ENCODE measurements at regions not wholly inside any gene's neighbourhood (a gene's known extent, or its start where the extent isn't known, plus 50 kb on each side); places are given as distances from the start of the nearest gene placed in this dataset.

- TF ChIP-seq KDM4A (IDR thresholded peaks at IDR 0.05; ENCODE audit: low read depth, low read length, severe bottlenecking): no peak
- no peak for TF ChIP-seq SIX5 (IDR thresholded peaks at IDR 0.05; ENCODE audit: low read depth, low read length)
- TF ChIP-seq MAFK (IDR thresholded peaks at IDR 0.05; ENCODE audit: low read depth, low read length): no peak
- no peak for TF ChIP-seq RFX5 (IDR thresholded peaks at IDR 0.05; ENCODE audit: borderline replicate concordance, low read depth, low read length)
- TF ChIP-seq E2F6 (IDR thresholded peaks at IDR 0.05): no peak
- TF ChIP-seq TBP (IDR thresholded peaks at IDR 0.05; ENCODE audit: low read depth, low read length): no peak
- no peak for TF ChIP-seq CHD1 (IDR thresholded peaks at IDR 0.05; ENCODE audit: low read depth, low read length)
Observed at GRCh38 chr9:89939626-89940292, 334.9 kb downstream of the GADD45G start (continued).

Measured in H1 (cell line).